SK-N-SH (cell line): ENCODE measurements at regions not wholly inside any gene's neighbourhood (a gene's known extent, or its start where the extent isn't known, plus 50 kb on each side); places are given as distances from the start of the nearest gene placed in this dataset.
"Not testable (repeated sequence)": the region's sequence is repeated elsewhere in the genome, so short reads cannot be mapped to it uniquely, and the experiment has no call there.

Experiments
- CTCF ChIA-PET: fragments of 300-600, 350-600 bp; formaldehyde crosslinking; extraction: SDS; loops from one replicate; lab custom pipeline; 2021; lab: Yijun Ruan, JAX
- POLR2A ChIA-PET: fragments of 350-600 bp; sonication (Branson Sonifier 250); formaldehyde crosslinking; extraction: SDS; loops from one replicate; lab custom pipeline; 2020; ENCODE audit warnings: antibody characterized with exemption, inconsistent platforms; lab: Yijun Ruan, JAX
- DNase-seq: peaks from one replicate; pipeline ENCODE4 v3.0.0; 2012
- H2AFZ ChIP-seq: fragments of 200-600 bp; sonication (generic); 2 replicates; pipeline ENCODE4 v1.8.1; 2016; ENCODE audit warnings: antibody characterized with exemption, mild to moderate bottlenecking, low read depth
- H3F3A ChIP-seq: fragments of 200-600 bp; sonication (generic); replicated peaks from 2 replicates; pipeline ENCODE3; 2016; ENCODE audit warnings: antibody characterized with exemption, mild to moderate bottlenecking; ENCODE audit not compliant: insufficient read depth
- H3K27ac ChIP-seq, 2 experiments: fragments of 200-500 bp in 1 of 2; fragments of 200-600 bp in 1 of 2; sonication (Bioruptor generic) in 1 of 2; sonication (generic), shearing (Covaris generic) in 1 of 2; 2 replicates each; pipeline versions ENCODE4 v1.5.1 to v1.6.1; 2014 to 2016; ENCODE audit warnings: low read depth in 2 of 2, inconsistent platforms in 1 of 2, low read length in 1 of 2, mild to moderate bottlenecking in 1 of 2, mixed read lengths in 1 of 2
- H3K27me3 ChIP-seq: fragments of 200-600 bp; sonication (generic), shearing (Covaris generic); 2 replicates; pipeline ENCODE4 v1.6.1; 2016; ENCODE audit warnings: mixed run types; ENCODE audit not compliant: insufficient read depth
- H3K36me3 ChIP-seq, 2 experiments: fragments of 200-500 bp in 1 of 2; fragments of 200-600 bp in 1 of 2; sonication (Bioruptor generic) in 1 of 2; sonication (generic) in 1 of 2; replicated peaks in 1 of 2; 2 replicates each; pipeline versions ENCODE3 to v1.5.1; 2014 to 2016; ENCODE audit warnings: low read length in 1 of 2, mild to moderate bottlenecking in 1 of 2; ENCODE audit not compliant: insufficient read depth in 2 of 2, control insufficient read depth in 1 of 2
- H3K4me1 ChIP-seq, 2 experiments: fragments of 200-500 bp in 1 of 2; fragments of 200-600 bp in 1 of 2; sonication (Bioruptor generic) in 1 of 2; sonication (generic), shearing (Covaris generic) in 1 of 2; 2 replicates each; pipeline versions ENCODE4 v1.5.1 to v1.6.1; 2014 to 2016; ENCODE audit warnings: low read depth in 1 of 2, low read length in 1 of 2, mixed run types in 1 of 2; ENCODE audit not compliant: insufficient read depth in 2 of 2, control insufficient read depth in 1 of 2
- H3K4me2 ChIP-seq: fragments of 200-600 bp; sonication (generic), shearing (Covaris generic); 2 replicates; pipeline ENCODE4 v1.6.1; 2017; ENCODE audit warnings: mixed run types
- H3K4me3 ChIP-seq, 2 experiments: fragments of 200-500 bp in 1 of 2; fragments of 200-600 bp in 1 of 2; sonication (Bioruptor generic) in 1 of 2; sonication (generic), shearing (Covaris generic) in 1 of 2; 2 replicates each; pipeline versions ENCODE4 v1.5.1 to v1.8.1; 2014 to 2016; ENCODE audit warnings: low read depth in 2 of 2, inconsistent platforms in 1 of 2, low read length in 1 of 2, mild to moderate bottlenecking in 1 of 2, mixed read lengths in 1 of 2, moderate library complexity in 1 of 2
- H3K79me2 ChIP-seq: fragments of 200-600 bp; sonication (generic); 2 replicates; pipeline ENCODE4 v1.8.1; 2017; ENCODE audit warnings: mild to moderate bottlenecking; ENCODE audit not compliant: insufficient read depth
- H3K9ac ChIP-seq: fragments of 200-600 bp; sonication (generic); 2 replicates; pipeline ENCODE4 v1.6.1; 2017; ENCODE audit warnings: mixed run types
- H3K9me2 ChIP-seq: fragments of 200-600 bp; sonication (generic); 2 replicates; pipeline ENCODE4 v1.6.1; 2017; ENCODE audit warnings: mixed run types
- H3K9me3 ChIP-seq: fragments of 200-600 bp; sonication (generic); 2 replicates; pipeline ENCODE4 v1.6.1; 2017; ENCODE audit warnings: mixed run types, mild to moderate bottlenecking, moderate library complexity
- H4K20me1 ChIP-seq: fragments of 200-600 bp; sonication (generic); 2 replicates; pipeline ENCODE4 v1.6.1; 2017; ENCODE audit warnings: mild to moderate bottlenecking, mixed run types; ENCODE audit not compliant: insufficient read depth
- CHD2 ChIP-seq: fragments of 150-350 bp; IDR thresholded peaks from 2 replicates; pipeline ENCODE4 v1.6.1; 2018; ENCODE audit warnings: low read length; ENCODE audit not compliant: partially characterized antibody
- CTCF ChIP-seq: fragments of 200-600 bp; sonication (generic); IDR thresholded peaks from 2 replicates; pipeline ENCODE4 v1.6.1; 2017; ENCODE audit warnings: antibody characterized with exemption, mild to moderate bottlenecking, moderate library complexity
- ELF1 ChIP-seq: IDR thresholded peaks from 2 replicates; pipeline ENCODE4 v1.4.0; 2012
- EP300 ChIP-seq, 2 experiments: IDR thresholded peaks; 2 replicates each; pipeline versions ENCODE4 v1.4.0 to v1.6.1; 2012; ENCODE audit warnings: borderline replicate concordance in 1 of 2, low read depth in 1 of 2, low read length in 1 of 2
- FOSL2 ChIP-seq: IDR thresholded peaks from 2 replicates; pipeline ENCODE4 v1.4.0; 2012; ENCODE audit warnings: low read depth, mild to moderate bottlenecking, moderate library complexity, borderline replicate concordance
- FOXM1 ChIP-seq: IDR thresholded peaks from 2 replicates; pipeline ENCODE4 v1.4.0; 2012; ENCODE audit warnings: low read depth, mild to moderate bottlenecking
- GABPA ChIP-seq: IDR thresholded peaks from 2 replicates; pipeline ENCODE4 v1.4.0; 2012; ENCODE audit warnings: low read depth, mild to moderate bottlenecking
- IRF3 ChIP-seq: fragments of 150-350 bp; IDR thresholded peaks from 2 replicates; pipeline ENCODE4 v1.6.1; 2016; ENCODE audit warnings: mild to moderate bottlenecking, low read depth, low read length
- JUND ChIP-seq: IDR thresholded peaks from 2 replicates; pipeline ENCODE4 v1.4.0; 2012
- MEF2A ChIP-seq: IDR thresholded peaks from 2 replicates; pipeline ENCODE4 v1.4.0; 2012; ENCODE audit warnings: low read depth, borderline replicate concordance
- PBX3 ChIP-seq: IDR thresholded peaks from 2 replicates; pipeline ENCODE4; 2012
- RAD21 ChIP-seq: IDR thresholded peaks from 2 replicates; pipeline ENCODE4 v1.6.1; 2012; ENCODE audit warnings: mild to moderate bottlenecking, low read length
- RCOR1 ChIP-seq: fragments of 150-350 bp; IDR thresholded peaks from 2 replicates; pipeline ENCODE4 v1.6.1; 2017; ENCODE audit warnings: antibody characterized with exemption, low read length
- REST ChIP-seq: IDR thresholded peaks from 2 replicates; pipeline ENCODE4 v1.6.1; 2012; ENCODE audit warnings: mild to moderate bottlenecking, low read depth, low read length, moderate library complexity
- USF1 ChIP-seq: IDR thresholded peaks from 2 replicates; pipeline ENCODE4 v1.4.0; 2012; ENCODE audit warnings: low read depth, borderline replicate concordance
- YY1 ChIP-seq: IDR thresholded peaks from 2 replicates; pipeline ENCODE4 v1.4.0; 2012; ENCODE audit warnings: low read depth, mild to moderate bottlenecking
- WGBS: methylation state at CpG from one replicate; pipeline ENCODE4 v1.1.6; 2017; ENCODE audit warnings: low lambda C conversion rate; 5-methylcytosine and 5-hydroxymethylcytosine counted together

- H3K36me3 ChIP-seq, H2AFZ ChIP-seq, H3K27me3 ChIP-seq, H3K27ac ChIP-seq, H3K4me2 ChIP-seq, H3K9ac ChIP-seq, H3F3A ChIP-seq: not testable (repeated sequence)
- WGBS: 56% methylated on average over 7 of the region's 7 CpGs
- TF ChIP-seq REST: peak; percentile 36; the same call in 1 of the 2 replicates
- TF ChIP-seq, all 33 proteins: peak for 1; not testable (repeated sequence) for 32
- H3K4me3 ChIP-seq, H3K79me2 ChIP-seq, H4K20me1 ChIP-seq, H3K9me2 ChIP-seq, H3K9me3 ChIP-seq, POLR2A ChIA-PET, DNase-seq, H3K4me1 ChIP-seq, CTCF ChIA-PET: not testable (repeated sequence)
Measured at GRCh38 chr5:145395151-145395550, 440.0 kb downstream of the PRELID2 start.

GRCh38 chr5:145393426-145393825, 441.7 kb downstream of the PRELID2 start:
- ChIA-PET POLR2A (no interaction called here), CTCF (no interaction called here)
- no peak for DNase-seq
- Histone ChIP-seq H4K20me1 (no peaks in the 10 kb centered on the region), H3K9me3 (no peaks in the 10 kb centered on the region), H3K4me3 (no peak overlapping the region), H3K9ac (no peak overlapping the region), H3K4me1 (no peaks in the 10 kb centered on the region), H3F3A (no peaks in the 10 kb centered on the region), H3K9me2 (0 out of 2 replicates have a peak, but pooled peaks cover 4% of the 10 kb centered on the region), H2AFZ (no peak overlapping the region), H3K27me3 (no peaks in the 10 kb centered on the region), H3K36me3 (no peaks in the 10 kb centered on the region), H3K79me2 (no peaks in the 10 kb centered on the region), H3K27ac (no peak overlapping the region), H3K4me2 (no peak overlapping the region)
- WGBS: 44% methylated on average over 3 of the region's 3 CpGs
- TF ChIP-seq PBX3 (no peak), JUND (no peak), FOSL2 (no peak), CHD2 (no peak), REST (no peak), YY1 (no peak), RCOR1 (no peak), RAD21 (no peak), GABPA (no peak), USF1 (no peak), IRF3 (no peak), CTCF (no peak), MEF2A (no peak), ELF1 (no peak), FOXM1 (no peak), EP300 (IDR thresholded peaks at IDR 0.05; ENCODE audit: borderline replicate concordance in 1 of 2, low read depth in 1 of 2, low read length in 1 of 2) (no peak)
